Suprapubic skin (tissue), 3 donors: ENCODE measurements at regions not wholly inside any gene's neighbourhood (a gene's known extent, or its start where the extent isn't known, plus 50 kb on each side); places are given as distances from the start of the nearest gene placed in this dataset.

Experiments
- CTCF ChIP-seq, 2 donors: fragments of 200-600 bp in 1 of 2; fragments of 450-650 bp in 1 of 2; sonication (generic) in 1 of 2; IDR thresholded peaks; one replicate each; pipeline ENCODE4 v1.5.1; 2016 to 2019; ENCODE audit warnings: antibody characterized with exemption in 2 of 2, mild to moderate bottlenecking in 1 of 2, moderate library complexity in 1 of 2
- POLR2AphosphoS5 ChIP-seq, 3 donors: sonication (generic); formaldehyde crosslinking; IDR thresholded peaks; one replicate each; pipeline ENCODE4 v1.6.1; 2017; ENCODE audit warnings: antibody characterized with exemption in 3 of 3

- no peak for TF ChIP-seq POLR2AphosphoS5 (IDR thresholded peaks at IDR 0.05)
- TF ChIP-seq CTCF (IDR thresholded peaks at IDR 0.05) = no peak
Measured at GRCh38 chr16:5347561-5347960, 250.0 kb upstream of the EEF2KMT start.
